Midbrain (tissue), 1 donor: ENCODE measurements at regions not wholly inside any gene's neighbourhood (a gene's known extent, or its start where the extent isn't known, plus 50 kb on each side); places are given as distances from the start of the nearest gene placed in this dataset.
A peak's percentile ranks its signal among the peaks of the same experiment; 100 is the strongest.

Experiments used
- DNase-seq: peaks from one replicate; lab custom pipeline; 2025; lab: John Stamatoyannopoulos, UW

DNA sequence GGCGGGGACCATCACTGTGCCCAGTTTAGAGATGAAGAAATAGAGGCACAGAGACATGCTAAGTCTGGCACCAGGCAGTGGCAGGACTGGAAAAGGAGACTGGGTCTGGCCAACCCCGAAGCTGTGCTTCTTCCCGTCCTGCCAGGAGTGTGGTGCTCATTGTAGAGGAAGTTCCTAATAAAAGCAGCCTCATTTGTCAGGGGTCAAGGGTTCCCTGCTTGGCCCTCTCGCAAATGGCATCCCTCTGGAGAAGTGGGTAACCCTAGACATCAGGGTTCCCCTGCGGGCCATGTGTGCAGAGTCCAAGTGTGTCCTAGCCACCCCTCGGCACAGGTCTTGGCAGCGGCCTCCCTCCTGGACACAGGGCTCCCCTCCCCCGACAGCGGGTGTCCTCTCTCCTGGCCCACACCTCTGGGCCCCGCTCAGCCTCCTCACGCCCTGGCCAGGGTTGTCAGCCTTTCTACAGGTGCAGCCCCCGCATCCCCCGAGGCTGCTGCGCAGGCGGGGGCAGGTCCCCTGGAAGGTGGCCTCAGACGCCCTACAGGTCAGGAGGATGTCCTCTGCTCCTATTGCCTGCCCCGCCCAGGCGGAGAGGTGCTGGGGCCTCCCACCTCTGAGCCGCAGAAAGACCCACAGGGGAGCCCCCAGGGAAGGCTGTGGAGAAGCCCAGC is 61.8 kb upstream of the PRR20G start:
- DNase-seq = no peak

DNA sequence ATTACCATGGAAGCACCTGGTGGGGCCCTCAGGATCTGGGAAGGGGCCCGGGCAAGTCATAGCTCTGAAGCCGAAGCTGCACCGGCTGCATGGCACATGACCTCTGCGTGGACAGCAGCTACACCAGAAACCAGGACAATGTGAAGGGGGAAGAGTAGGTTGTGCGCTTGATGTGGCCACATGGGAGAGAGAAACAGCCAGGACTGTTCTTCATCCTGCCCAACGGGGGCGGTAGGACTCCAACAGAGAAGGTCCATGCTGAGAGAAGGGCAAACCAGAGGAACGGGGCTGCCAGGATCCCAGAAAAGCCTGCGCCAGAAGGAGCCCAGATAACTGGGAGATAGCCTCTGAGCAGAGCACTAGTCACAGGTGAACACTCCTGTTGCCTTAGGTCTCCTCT is 54.9 kb upstream of the PRR20G start:
- DNase-seq = no peak

DNA sequence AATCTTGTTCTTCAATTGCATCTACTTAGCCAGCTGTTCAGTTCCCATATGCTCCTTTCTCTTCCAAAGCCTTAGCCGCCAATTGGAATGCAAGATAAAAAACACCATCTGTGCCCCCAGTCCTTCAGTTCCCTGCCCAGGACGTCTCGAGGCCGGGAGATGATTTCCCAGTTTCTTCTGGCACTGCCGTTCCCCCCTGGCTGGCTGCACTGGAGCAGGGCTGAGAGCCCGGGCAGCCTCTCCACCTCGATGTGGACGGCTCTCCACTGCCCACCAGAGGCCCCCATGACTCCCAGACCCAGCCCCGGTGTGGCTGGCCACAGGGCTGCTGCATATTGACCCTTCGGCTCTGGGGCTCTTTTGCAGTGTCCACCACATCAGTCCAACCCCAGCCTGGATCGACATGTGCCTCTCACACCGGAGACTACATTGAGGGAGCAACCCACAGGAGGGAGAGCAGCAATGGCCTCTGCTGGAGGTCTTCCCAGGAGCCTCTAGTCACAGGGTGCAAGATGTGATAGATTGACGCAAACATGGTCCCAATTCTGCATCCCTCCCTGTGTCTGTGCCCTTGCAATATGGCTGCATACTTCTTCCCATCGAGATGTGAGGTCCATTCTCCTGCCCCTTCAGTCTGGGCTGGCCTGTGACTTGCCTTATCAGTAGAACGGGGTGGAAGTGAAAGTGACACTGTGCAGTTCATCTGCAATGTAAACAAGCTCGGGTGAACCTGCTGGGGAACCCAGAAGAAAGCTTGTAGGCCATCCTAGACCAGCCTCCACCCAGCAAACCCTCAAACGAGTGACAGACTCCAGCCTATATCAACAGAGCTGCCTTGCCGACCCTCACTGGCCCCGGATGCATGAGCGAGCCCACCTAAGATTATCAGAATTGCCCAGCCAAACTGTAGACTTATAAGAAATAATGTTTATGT is 52.3 kb upstream of the PRR20G start:
- DNase-seq = peak; percentile 7

DNA sequence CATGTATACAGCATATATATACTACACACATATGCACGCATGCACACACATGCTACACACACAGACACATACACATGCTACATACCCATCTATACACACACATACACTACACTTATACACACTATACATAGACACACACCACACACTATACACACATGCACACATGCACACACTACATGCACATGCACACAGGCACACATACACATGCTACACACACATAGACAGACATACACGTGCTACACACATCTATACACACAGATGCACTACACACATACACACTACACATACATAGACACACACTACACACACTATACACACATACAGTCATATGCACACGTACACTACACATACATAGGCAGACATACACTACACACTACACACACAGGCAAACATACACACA is 51.2 kb upstream of the PRR20G start:
- DNase-seq = no peak

DNA sequence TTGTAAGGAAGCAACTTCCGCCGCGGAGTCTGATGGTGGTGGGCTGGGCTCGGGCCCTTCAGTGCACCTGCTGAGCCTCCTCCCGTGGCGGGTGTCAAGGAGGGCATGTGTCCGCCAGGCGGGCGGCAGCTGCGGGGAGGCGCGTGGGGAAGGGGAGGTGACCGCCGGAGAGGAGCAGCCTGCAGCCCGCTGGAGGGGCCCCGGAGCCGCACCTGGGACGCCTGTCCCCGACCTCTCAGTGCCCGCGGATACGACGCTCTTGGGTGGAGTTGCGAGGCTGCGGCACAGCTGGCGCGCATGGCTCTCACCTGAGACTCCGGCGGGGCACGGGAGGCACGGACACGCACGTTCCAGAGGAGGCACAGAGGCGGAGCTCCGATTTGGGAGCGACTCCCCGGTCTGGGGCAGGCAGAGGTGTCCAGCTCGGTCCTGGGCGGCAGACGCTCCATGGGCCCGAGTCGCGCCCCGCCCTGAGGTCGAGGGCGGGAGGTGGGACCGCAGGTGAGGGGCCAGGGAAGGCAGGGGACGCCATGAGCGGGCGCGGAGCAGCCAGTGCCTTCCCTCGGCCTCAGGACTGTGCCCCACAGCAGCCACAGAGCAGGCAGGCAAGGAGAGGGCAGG is 50.2 kb upstream of the PRR20G start:
- DNase-seq = no peak
